HK-2 (cell line): ENCODE measurements at regions not wholly inside any gene's neighbourhood (a gene's known extent, or its start where the extent isn't known, plus 50 kb on each side); places are given as distances from the start of the nearest gene placed in this dataset.

Source experiments
- DNase-seq: peaks from one replicate; pipeline ENCODE4 v3.0.0-alpha.2; 2018; ENCODE audit not compliant: unreplicated experiment

GRCh38 chr3:139778682-139779233 lies 101.0 kb upstream of the NMNAT3 start:
- no peak for DNase-seq

GRCh38 chr3:139774560-139775302 lies 97.0 kb upstream of the NMNAT3 start:
- DNase-seq = no peak

GRCh38 chr3:139772539-139773500 lies 95.0 kb upstream of the NMNAT3 start:
- DNase-seq = peak; percentile 53

- DNase-seq = no peak
Measured at GRCh38 chr3:139771331-139771730, 93.6 kb upstream of the NMNAT3 start.

GRCh38 chr3:139770577-139770976 lies 92.8 kb upstream of the NMNAT3 start:
- DNase-seq = no peak

GRCh38 chr3:139769796-139770195 lies 92.0 kb upstream of the NMNAT3 start:
- DNase-seq = no peak

DNA sequence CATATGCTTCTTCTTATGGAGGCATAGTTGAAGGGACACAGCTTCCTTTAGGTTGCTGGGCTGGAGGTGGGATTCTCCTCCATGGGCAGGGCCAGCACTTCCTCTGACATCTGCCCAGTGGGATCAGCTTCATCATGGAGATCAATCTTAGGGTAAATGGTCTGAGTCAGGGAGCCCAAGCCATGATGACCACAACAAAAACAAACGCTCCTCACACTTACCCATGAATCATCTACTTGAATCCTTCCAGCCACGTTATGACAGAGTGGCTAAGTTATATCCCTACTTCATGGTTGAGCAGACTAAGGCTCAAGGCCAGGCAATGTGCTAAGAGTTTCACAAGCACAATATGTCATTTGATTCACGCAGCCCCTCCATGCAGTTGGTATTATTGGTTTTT lies 87.2 kb upstream of the NMNAT3 start:
- peak; percentile 49 for DNase-seq

DNA sequence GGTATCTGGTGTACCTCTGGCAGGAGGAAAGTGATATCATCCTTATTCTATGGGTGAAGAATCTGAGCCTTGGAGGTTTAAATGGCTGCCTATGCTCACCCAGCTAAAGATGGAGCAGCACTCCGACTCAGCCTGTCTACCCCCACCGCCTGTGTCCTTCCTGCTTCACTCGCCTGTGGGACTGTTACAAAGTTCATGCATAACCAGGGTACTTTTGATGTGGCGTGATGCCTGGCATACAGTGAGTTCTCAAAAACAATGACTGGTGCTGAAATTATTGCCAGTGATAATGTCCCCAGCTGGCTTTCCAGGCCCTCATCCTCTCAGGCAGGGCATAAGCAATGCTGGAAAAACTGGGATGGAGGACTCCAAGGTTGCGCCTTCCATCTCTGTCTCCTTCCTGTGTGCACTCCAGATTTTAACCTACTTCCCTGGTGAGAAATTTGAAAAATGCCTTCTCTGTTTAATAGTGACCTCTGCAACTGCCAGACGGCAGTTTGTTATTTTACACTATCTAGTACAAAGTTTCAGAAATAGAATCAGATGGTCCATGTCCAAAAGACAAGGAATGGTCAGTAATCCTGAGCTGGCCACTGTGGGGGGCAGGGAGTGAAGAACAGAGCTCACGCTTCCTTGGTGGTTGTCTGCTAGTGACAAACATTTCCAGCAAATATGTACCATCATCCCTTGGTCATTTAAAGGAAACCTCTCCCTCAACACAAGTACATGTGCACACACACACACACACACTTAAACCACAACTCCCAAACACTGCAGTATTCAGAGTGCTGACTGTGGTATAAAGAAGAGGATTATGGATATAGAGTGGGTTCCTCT lies 86.5 kb upstream of the NMNAT3 start:
- DNase-seq = no peak

- no peak for DNase-seq
Measured at GRCh38 chr3:139762302-139762701, 84.5 kb upstream of the NMNAT3 start.

GRCh38 chr3:139759470-139759869 lies 81.7 kb upstream of the NMNAT3 start:
- DNase-seq = no peak

- DNase-seq = no peak
Measured at GRCh38 chr3:139758654-139759291, 81.0 kb upstream of the NMNAT3 start.

- no peak for DNase-seq
Measured at GRCh38 chr3:139757448-139758030, 79.8 kb upstream of the NMNAT3 start.

DNA sequence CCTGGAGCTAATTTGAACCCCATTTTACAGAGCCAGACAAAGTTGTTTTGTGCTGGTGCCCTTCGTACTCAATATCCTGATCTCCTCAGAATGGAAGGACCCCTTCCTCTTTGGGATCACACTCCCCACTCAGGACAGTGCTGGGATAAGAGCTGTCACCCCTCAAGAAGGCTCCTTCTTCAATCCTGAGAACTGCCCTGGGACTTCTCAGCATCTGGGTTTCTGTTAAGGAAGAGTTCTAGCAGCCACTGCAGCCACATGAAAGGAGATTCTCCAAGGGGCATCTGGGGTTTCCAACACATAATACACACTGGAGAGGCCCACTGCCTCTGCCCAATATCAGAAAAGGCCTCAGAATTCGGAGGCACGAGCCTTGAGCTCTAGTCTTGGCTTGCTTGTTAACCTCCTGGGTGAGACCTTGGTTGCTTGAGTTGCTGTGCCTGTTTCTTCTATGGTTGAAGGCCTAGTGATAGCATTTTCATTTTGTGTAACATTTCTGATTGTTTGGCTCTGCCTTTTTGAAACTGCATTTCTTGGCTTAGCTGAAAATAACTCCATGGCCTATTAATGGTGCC lies 78.8 kb upstream of the NMNAT3 start:
- DNase-seq = no peak

DNA sequence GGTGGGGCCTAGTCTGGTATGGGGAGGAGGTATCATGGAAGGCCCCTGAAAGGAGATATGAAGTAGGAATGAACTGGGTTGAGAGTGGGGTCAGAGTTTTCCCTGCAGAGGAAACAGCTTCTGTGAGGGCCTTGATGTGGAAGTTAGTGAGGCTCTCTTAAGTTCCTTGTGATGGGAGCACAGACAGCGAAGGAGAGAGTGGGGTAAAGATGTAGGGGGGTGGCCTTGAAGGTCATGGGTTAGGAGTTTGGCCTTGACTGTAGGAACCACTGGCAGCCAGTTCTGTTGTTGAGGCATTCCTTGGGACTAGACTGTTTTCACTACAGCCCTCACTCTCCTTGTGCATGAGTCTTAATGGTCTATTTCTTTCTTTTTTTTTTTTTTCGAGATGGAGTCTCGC lies 77.8 kb upstream of the NMNAT3 start:
- no peak for DNase-seq

- no peak for DNase-seq
Measured at GRCh38 chr3:139751789-139752188, 74.0 kb upstream of the NMNAT3 start.

GRCh38 chr3:139746481-139746880 lies 68.7 kb upstream of the NMNAT3 start:
- DNase-seq = no peak

DNA sequence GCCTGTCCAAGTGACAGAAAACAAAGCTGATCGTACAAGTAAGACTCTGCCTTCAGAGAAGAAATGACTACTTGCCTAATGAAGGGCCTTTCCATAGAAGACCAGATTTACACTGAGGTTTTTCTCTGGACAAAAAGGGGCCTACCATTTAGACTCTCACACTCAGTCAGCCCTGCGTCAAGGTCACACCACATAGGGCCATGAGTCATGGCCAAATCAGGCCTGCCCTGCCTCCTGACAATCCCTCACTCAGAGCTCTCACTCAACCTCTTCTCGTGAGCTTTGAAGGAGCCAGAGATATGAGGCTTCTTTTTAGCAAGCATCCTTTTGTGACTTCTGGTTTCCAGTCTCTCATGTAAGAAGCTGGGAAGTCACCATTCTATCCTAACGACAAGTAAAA lies 68.1 kb upstream of the NMNAT3 start:
- peak; percentile 26 for DNase-seq

DNA sequence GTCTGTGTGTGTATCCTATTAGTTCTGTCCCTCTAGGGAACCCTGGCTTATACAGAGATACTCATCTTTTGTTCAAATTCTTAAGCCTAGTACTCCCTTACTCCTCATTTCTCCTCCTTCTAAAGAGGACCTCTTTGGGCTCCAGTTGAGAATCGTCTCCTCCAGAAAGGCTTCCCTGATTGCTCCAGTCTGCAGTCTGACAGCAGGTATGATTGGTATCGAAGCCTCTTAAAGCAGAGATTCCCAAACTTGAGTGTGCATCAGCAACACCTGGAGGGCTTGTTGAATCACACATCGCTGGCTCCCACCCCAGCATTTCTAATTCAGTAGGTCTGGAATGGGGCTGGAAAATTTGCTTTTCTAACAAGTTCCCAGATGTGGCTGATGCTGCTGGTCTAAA lies 60.9 kb upstream of the NMNAT3 start:
- no peak for DNase-seq

- DNase-seq = no peak
Measured at GRCh38 chr3:139737682-139738361, 60.0 kb upstream of the NMNAT3 start.

DNA sequence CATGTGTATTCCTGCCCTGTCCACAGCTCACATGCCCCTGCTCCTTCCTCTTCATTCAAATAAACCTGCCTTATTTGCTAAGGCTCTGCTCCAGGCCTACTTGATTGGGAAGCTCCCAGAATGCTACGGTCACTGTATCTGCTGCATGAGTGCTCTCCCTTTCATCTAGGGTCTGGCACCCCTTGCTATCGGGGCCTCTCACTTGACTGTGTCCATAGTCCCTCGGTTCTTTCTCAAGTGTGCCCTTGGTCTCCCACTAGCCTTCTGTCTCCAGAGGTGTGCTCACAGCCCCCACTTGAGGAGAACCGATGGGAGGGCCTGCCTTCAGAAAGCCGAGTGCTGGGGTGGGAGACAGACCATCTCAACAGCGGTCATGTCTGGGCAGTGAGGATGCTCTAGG lies 57.4 kb upstream of the NMNAT3 start:
- DNase-seq = no peak
